ENCODE measurements at regions not wholly inside any gene's neighbourhood (a gene's known extent, or its start where the extent isn't known, plus 50 kb on each side); places are given as distances from the start of the nearest gene placed in this dataset.
A peak's percentile ranks its signal among the peaks of the same experiment; 100 is the strongest.
"Not testable (repeated sequence)": the region's sequence is repeated elsewhere in the genome, so short reads cannot be mapped to it uniquely, and the experiment has no call there.

DNA sequence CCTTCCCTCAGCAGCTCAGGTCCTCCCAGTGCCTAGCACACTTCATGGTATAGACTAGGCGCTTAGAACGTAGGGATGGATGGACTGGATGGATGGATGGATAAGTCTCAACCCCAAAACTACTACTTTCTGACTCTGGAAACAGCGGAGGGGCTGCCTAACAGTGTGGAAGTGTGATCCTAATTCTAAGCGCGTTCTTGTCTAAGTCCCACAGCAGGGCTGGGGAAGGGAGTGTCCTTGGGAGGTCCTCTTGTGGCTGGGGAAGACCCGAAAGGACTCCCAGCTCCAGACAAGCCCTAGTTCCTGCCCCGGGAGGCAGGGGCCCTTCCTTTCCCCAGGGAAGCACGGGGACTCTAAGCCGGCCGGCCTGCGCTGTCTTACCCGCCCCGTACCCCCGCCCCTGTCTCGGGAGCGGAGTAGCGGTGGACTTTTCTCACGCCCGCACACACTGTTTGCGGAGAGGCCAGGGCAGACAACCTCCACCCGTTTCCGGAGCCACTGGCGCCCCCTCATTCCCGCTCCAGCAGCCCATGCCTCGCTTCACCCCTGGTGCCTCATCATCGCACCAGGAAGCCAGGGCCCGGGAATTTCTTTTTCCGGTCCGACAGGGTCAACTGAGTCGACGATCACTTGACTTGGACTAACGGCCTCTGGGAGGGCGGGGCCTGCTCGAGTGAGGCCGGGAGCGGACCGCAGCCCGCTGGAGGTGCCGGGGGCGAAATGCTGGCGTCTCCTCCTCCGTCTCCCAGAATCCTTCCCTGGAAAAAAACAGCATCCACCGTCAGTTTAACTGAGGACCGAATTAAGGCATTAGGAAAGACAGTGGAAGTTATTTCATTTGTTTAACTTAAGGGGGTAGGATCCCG, 133.3 kb downstream of the TBC1D2B start:
- DNase-seq (ENCODE audit: low read depth), result peak; percentile 7

- no peak for DNase-seq (ENCODE audit: low read depth)
These were observed 134.8 kb downstream of the TBC1D2B start for GRCh38 chr15:77942611-77943211.

DNA sequence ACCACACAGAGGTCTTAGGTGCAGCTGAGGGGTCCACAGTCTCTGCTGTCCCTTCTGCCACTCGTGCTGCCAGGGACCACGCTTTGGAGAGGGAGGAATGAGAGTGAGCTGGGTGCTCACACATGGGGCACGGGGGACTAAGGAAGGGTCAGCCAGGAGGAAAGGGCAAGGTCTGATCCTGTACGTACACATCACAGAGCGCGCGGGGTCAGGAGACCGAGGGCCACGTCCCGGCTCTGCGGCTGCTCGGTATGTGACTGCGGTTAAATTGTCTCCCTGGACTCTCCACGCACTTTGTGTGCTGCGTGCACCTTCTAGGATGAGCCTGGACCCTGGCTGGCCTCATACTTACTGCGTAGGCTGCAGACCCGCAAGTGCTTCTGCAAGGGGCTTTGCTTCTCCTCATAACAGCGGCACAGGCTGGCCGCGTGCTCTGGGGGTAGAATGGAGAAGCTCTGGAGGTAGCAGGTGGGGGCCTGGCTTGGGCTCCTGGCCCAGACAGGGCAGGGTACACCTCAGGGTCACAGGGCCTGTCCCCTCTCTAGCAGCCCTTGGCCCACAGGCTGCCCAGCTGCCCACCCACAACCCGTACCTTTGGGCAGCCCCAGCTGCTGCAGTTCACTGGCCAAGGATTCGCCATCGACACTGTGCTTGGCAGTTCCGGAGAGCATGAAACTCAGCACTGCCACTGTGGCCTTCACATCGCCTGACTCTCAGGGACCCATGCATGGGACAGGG, 136.3 kb downstream of the TBC1D2B start:
- DNase-seq (ENCODE audit: low read depth), result not testable (repeated sequence)

DNA sequence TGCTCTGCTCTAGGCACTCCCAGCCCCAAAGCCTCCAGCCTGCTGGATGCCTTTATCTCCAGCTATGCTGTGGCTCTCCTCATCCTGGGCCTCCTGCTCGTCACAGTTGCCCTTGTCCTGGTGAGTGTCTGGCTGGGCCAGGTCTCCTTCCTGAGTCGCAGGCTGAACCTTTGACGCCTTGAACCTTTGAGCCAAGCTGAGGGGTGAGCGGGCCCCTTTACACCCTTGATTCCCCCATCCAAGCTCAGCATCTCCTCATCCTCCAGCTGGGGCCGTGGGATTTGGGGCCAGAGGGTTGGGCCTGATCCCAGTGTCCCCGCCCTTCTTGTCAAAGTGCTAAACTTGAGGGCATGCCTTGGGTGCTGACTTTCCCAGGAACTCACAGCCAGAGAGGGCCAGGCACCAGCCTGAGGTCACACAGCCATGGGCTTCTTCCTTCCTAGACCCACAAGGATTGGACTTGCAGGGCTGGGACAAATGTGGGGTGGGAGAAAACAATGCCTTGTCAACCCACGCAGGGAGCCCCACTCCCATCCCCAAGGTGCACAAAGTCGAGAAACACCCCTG, 137.0 kb downstream of the TBC1D2B start:
- no peak for DNase-seq (ENCODE audit: low read depth)

DNA sequence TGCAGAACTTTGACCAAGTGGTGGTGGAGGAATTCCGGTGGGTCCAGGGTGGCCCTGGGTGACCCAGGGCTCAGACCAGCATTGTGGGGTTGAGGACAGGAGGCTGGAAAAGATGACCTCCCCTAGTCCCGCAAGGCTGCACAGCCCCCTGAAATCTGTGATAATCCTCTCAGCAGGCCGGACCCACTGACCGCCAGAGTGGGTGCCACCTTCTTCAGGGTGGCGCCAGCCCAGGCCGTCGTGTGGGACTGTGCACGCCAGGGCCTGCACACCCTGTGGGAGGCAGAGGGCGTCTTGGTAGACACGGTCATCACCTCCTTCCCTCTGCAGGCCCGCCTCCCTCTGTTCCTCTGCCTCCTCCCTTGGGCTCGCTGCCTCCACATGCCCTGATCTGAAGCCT, 137.7 kb downstream of the TBC1D2B start:
- no peak for DNase-seq (ENCODE audit: low read depth)

- not testable (repeated sequence) for DNase-seq (ENCODE audit: low read depth)
These were observed 138.5 kb downstream of the TBC1D2B start for GRCh38 chr15:77939026-77939425.

DNA sequence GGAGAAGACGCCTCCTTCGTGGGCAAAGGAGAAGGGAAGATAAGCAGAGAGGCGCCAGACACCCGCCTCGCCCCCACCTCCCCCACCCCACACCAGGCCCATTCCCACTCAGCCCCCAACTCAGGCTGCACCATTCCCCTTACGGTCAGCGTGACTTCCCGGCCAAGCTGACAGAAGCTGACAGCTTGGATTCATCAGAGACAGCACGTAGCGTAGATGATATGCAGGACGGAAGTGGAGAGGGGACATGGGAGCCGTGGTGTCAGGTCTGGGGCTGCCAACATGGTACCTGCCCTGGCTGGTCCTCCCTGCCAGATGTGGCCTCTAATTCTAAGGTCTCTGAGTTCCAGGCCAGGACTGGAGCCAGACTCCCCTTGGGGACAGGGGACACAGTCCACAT, 139.0 kb downstream of the TBC1D2B start:
- DNase-seq (ENCODE audit: low read depth), result not testable (repeated sequence)

GRCh38 chr15:77936567-77936966, 140.9 kb downstream of the TBC1D2B start:
- DNase-seq (ENCODE audit: low read depth), result not testable (repeated sequence)

GRCh38 chr15:77934516-77934915, 143.0 kb downstream of the TBC1D2B start:
- not testable (repeated sequence) for DNase-seq (ENCODE audit: low read depth)

DNA sequence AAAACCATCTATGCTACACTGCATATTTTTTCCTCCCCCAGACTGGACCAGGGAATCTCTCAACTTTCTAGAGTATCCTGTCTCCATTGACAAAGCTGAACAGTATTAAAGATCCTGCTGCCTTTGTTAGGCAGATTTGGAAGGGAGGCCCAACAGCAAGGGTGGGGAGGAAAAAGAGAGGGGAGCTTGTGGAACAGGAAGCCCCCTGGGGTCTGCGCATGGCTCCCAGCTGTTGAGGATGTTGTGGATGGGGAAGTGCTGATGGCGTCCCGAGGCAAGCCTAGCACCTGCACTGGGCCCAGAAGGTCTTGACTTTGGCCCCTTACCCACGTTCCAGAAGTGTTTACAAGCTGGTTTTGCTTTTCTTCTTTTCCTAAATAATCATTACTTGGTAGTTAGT, 146.6 kb downstream of the TBC1D2B start:
- not testable (repeated sequence) for DNase-seq (ENCODE audit: low read depth)

DNA sequence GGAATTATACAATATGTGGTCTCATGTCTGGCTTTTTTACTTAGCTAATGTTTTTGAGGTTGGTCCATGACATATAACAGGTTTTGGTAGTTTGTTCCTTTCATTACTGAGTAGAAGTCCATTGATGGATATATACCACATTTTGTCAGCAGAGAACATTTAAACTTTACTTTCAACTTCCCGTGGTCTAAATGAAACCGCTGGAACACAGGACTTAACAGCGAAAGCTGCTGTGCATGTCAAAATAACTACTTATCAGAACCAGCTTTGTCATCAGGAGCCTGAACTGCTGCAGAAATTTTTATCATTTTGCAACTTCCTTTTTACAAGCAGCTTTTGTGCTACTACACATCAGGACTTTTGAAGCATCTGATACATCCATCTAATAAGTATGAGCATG, 147.0 kb downstream of the TBC1D2B start:
- DNase-seq (ENCODE audit: low read depth), result not testable (repeated sequence)

- DNase-seq (ENCODE audit: low read depth), result not testable (repeated sequence)
These were observed 150.7 kb downstream of the TBC1D2B start for GRCh38 chr15:77926789-77927188.

GRCh38 chr15:77926296-77926695, 151.2 kb downstream of the TBC1D2B start:
- not testable (repeated sequence) for DNase-seq (ENCODE audit: low read depth)

DNA sequence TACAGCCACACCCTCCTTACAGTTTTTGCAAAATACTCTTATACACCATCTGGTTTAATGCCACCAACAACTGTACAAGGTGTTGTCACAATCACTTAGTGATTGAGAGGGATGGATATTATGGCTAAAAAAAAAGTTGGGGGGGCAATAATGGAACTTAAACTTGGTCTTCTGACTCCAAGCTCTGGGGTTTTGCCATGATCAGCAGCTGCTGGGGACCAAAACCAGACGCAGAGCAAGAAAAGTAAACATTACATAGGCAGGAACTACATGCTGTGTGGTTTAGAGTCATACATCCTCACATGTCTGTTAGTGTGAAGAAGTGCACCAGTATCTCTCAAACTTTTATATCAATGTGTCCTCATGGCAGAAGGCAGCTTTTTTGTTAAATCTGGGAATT, 152.4 kb downstream of the TBC1D2B start:
- not testable (repeated sequence) for DNase-seq (ENCODE audit: low read depth)

DNA sequence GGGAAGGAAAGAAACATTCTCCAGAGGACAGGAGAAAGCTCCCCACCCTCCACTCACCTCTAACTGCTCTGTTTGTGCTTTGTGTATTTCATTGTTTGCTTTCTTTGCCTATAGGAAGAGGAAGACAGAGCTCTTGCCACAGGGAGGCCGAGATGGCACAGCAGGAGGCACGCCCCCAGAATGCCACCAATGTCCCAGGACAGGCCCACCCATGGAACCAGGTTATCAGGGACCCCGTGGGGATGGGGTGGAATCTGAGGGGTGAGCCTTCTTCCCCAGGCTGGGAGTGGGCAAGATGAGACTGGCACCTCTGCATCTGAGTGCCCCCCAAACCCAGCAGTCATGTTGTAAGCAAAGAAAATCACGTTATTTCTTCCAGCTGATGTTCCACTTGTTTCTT, 155.8 kb downstream of the TBC1D2B start:
- no peak for DNase-seq (ENCODE audit: low read depth)

- DNase-seq (ENCODE audit: low read depth), result not testable (repeated sequence)
These were observed 160.4 kb downstream of the TBC1D2B start for GRCh38 chr15:77916966-77917635.

DNA sequence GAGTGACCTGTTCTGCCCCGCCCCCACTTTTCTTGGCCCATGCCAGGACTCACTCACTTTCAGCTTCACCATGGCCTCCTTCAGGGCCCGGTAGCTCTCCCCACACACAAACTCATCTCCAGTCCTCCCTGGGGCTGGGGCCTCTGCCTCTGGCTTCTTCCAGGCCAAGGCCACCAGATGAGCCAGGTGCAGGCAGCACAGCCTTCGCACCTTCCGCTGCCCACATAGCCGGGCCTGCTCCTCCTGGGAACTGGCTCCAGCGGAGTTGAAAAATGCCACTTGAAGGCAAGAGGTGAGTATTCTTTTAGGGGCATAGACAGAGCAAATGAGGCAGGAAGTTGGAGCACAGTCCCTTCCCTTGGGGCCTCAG, 161.6 kb downstream of the TBC1D2B start:
- not testable (repeated sequence) for DNase-seq (ENCODE audit: low read depth)

DNA sequence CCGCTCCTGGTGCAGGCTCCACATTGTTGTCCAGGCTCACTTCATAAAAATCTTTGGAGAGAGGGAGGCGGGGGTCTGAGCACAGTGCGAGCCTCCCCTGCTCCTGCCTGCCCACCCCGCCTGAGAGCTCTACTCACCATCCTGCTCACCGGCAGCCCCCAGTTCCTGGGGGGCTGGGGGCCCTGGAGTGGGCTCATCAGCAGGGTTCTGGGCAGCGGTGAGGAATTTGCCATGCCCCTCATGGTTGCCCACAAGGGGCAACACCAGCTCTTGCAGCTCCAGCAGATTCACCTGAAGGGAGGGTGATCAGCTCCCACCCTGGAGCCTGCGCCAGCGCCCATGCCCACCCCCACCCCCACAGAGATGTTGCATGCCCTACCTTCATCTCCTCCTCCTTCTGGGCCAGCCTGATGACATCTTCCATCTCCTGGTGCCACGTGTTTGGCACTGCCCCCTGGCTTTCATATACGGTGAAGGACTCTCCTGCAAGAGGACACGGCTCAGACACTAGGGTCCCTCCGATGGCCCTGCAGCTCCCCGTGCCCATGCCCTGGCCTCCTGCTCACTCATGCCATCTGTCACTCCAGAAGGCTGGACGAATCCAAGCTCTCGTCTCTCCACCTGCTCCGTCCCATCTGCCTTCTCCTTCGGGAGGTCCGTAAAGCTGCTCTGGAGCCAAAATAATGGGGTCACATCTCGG, 162.1 kb downstream of the TBC1D2B start:
- no peak for DNase-seq (ENCODE audit: low read depth)

DNA sequence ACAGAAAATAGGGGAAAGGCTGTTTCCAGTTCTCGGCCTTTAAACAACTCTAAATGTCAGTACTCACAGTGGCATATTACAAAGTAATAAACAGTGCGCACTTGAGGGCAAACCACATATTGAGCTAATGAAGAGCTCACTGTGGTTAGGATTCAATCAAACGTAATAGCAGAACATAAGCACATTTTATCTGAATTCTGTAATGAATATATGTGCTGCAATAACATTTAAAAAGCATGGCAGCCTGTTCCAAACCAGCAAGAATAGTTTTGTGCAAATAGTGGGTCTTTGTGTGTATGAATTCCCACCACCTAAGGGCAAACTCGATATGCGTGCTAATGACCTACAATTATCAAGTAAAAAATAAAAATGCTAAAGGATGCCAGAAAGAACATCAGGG, 163.0 kb downstream of the TBC1D2B start:
- DNase-seq (ENCODE audit: low read depth), result not testable (repeated sequence)

DNA sequence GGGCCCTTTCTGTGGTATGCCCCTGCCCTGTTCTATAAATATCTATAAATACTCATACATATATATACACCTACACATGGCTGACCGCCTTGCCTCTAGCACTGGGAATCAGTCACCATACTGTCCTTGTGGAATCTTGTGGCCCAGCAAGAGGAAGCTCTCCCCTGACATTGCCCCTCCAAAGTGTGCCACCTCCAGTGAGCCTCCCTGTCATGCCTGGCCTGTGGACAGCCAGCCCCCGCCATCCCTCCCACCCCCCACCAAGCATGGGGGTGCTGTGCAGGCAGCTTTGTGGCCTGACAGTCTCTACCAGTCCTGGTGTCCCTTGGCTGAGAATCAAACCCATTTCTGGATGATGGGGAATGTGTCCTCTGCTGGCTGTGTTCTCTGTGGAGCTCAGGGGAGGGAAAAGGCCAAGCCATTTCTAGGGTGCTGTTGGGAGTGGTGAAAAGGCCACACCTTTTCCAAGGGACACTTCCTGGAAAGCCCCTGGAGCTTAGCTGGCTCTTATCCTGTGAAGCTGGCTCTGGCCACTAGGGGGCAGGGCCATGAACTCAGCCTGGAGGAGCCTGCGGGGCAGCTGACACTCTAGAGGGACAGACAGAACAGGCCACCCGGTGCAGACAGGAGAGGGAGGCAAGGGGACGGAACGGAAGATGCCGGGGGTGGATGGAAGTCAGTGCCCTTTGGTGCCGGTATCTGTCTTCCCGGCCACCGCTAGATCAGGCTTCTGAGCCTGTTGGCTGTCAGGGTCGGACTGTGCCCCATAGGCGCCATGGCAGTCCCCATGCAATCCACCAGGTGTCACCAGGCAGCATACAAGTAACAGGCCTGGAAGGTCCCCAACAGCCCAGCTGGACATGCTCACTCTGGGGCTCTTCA, 167.2 kb downstream of the TBC1D2B start:
- DNase-seq (ENCODE audit: low read depth), result peak; percentile 55

All from activated T-helper 9 cell treated with anti-CD3 and anti-CD28 coated beads, Interleukin-2, amount 50 U/mL, for 16 hours (primary cell).